Chondrocyte (in vitro differentiated cells): ENCODE measurements at regions not wholly inside any gene's neighbourhood (a gene's known extent, or its start where the extent isn't known, plus 50 kb on each side); places are given as distances from the start of the nearest gene placed in this dataset.

Source experiments
- DNase-seq: peaks from one replicate; pipeline ENCODE4 v3.0.0; 2021; ENCODE audit warnings: mixed read lengths, low spot score
- H3K27ac Mint-ChIP-seq: one replicate; pipeline ENCODE4 v1.8.0; 2021; ENCODE audit warnings: mild to moderate bottlenecking, moderate library complexity, mixed read lengths; ENCODE audit not compliant: unreplicated experiment
- H3K27me3 Mint-ChIP-seq: 2 replicates; pipeline ENCODE4 v1.8.0; 2021; ENCODE audit warnings: low read depth, mixed read lengths
- H3K36me3 Mint-ChIP-seq: 2 replicates; pipeline ENCODE4 v1.8.0; 2021; ENCODE audit warnings: low read depth, mixed read lengths
- H3K4me1 Mint-ChIP-seq: 2 replicates; pipeline ENCODE4 v1.8.0; 2021; ENCODE audit warnings: low read depth, mild to moderate bottlenecking, mixed read lengths
- H3K4me3 Mint-ChIP-seq: one replicate; pipeline ENCODE4 v1.8.0; 2021; ENCODE audit warnings: mild to moderate bottlenecking, moderate library complexity, mixed read lengths; ENCODE audit not compliant: unreplicated experiment
- H3K9me3 Mint-ChIP-seq: 2 replicates; pipeline ENCODE4 v1.8.0; 2021; ENCODE audit warnings: low read depth, mixed read lengths
- TF ChIP-seq, protein P1 (sequence below): fragments of 200-600 bp; sonication (generic); IDR thresholded peaks from 2 replicates; pipeline ENCODE4 v1.5.0; 2021; ENCODE audit warnings: antibody characterized with exemption, mild to moderate bottlenecking, moderate library complexity

DNA sequence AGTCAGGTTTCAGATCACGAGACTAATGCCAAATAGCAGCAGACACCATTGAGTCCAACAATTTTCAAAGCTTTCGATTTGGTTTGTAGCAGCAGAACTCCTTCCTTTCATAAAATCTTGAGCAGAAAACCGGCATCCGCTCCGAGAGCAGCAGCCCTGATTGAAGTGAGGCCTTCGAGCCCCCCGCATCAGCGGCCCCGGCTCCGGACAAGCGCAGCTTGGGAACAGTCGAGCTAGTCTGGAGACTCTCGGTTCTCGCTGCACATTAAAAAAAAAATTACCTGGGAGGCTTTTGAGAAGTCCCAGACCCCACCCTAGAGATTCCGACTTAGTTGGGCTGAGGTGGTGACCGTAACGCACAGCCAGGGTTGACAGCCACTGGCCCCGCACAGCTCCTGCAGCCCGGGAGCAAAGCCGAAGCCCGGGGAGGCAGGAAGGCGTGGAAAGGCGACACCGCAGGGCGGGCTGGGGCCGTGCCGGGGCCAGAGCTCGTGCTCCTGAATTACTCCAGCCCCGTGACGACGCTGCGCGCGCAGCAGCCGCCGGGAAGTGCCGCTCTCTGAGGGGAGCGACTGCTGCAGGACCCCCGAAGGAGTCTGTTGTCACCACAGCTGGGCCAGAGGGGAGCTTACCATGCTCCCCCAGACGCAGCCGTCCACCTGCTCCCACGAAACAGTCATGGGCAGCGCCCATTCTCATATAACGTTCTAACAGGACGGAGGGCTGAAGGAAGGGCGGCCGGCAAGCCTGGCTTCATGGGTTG lies 57.8 kb downstream of the SPATA19 start:
- no peak overlapping the region for H3K4me3 Mint-ChIP-seq
- TF ChIP-seq, protein P1, sequence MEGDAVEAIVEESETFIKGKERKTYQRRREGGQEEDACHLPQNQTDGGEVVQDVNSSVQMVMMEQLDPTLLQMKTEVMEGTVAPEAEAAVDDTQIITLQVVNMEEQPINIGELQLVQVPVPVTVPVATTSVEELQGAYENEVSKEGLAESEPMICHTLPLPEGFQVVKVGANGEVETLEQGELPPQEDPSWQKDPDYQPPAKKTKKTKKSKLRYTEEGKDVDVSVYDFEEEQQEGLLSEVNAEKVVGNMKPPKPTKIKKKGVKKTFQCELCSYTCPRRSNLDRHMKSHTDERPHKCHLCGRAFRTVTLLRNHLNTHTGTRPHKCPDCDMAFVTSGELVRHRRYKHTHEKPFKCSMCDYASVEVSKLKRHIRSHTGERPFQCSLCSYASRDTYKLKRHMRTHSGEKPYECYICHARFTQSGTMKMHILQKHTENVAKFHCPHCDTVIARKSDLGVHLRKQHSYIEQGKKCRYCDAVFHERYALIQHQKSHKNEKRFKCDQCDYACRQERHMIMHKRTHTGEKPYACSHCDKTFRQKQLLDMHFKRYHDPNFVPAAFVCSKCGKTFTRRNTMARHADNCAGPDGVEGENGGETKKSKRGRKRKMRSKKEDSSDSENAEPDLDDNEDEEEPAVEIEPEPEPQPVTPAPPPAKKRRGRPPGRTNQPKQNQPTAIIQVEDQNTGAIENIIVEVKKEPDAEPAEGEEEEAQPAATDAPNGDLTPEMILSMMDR: no peak
- DNase-seq: no peak
- H3K4me1 Mint-ChIP-seq: no peaks in the 10 kb centered on the region
- H3K36me3 Mint-ChIP-seq: no peaks in the 10 kb centered on the region
- peaks cover 1% of the 10 kb centered on the region for H3K27me3 Mint-ChIP-seq
- H3K27ac Mint-ChIP-seq: no peak overlapping the region
- peaks cover 16% of the 10 kb centered on the region for H3K9me3 Mint-ChIP-seq

DNA sequence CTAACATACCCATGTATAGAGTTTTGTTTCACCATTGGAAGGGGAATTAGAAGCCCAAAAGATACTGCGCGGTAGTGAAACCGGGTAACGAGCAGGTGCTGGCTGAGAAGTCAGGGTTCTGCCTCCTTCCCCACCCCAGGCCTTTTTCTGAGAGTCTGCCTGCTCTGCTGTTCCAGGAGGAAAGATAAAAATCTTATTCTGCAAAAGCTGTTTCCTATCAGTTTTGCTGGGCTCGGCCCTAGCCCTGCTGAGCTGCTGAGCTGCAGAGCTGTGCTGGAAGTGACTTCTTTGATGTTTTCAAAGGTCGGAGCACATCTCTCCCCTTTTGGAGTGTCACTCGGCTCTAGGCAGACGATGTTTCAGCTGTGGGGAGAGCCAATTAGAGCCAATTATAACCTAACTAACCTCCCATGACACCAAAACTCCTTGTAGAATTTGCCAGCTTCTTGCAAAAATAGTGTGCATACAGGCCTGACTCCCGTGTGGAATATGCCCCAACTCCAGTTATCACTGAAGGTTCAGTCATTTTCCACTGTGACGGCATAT lies 59.4 kb downstream of the SPATA19 start:
- Mint-ChIP-seq H3K27me3 (peaks cover 1% of the 10 kb centered on the region), H3K4me1 (no peaks in the 10 kb centered on the region), H3K9me3 (peaks cover 10% of the 10 kb centered on the region), H3K4me3 (no peak overlapping the region), H3K27ac (no peak overlapping the region), H3K36me3 (no peaks in the 10 kb centered on the region)
- TF ChIP-seq, protein P1: no peak
- DNase-seq: no peak

DNA sequence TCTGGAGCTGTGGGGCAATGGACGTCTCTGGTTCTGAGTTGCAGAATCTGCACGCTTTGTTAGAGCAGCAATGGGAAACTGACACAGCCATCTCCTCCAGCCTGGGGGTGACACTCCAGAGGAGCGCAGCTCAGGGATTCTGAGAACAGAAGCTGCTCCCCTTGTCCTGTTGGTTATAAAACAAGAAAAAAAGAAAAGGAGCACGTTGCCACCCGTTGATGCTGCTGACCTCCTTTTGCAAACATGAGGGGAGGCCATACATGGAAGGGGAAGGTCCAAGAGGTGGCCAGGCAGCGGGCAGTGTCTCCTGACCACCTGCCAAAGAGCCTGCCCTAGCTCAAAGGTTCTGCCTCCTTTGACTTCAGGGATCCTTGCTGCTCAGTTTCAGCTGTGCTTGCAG lies 61.0 kb downstream of the SPATA19 start:
- Mint-ChIP-seq H3K36me3 (no peaks in the 10 kb centered on the region), H3K27me3 (peaks cover 1% of the 10 kb centered on the region), H3K9me3 (peaks cover 13% of the 10 kb centered on the region), H3K4me1 (no peaks in the 10 kb centered on the region), H3K27ac (no peak overlapping the region), H3K4me3 (no peak overlapping the region)
- TF ChIP-seq, protein P1: no peak
- no peak for DNase-seq

DNA sequence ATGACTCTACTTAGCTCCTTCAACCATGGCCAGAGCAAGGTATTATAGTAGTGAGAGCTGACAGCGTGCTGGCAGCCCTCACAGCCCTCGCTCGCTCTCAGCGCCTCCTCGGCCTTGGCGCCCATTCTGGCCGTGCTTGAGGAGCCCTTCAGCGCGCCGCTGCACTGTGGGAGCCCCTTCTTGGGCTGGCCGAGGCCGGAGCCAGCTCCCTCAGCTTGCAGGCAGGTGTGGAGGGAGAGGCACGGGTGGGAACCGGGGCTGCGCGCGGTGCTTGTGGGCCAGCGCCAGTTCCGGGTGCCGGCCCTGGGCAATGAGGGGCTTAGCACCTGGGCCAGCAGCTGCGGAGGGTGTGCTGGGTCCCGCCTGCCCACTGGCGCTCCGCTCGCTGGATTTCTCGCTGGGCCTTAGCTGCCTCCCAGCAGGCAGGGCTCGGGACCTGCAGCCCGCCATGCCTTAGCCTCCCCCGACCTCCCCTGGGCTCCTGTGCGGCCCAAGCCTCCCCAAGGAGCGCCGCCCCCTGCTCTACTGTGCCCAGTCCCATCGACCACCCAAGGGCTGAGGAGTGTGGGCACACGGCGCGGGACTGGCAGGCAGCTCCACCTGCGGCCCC lies 63.1 kb downstream of the SPATA19 start:
- Mint-ChIP-seq H3K36me3 (no peaks in the 10 kb centered on the region), H3K27ac (no peak overlapping the region), H3K9me3 (peaks cover 18% of the 10 kb centered on the region), H3K4me1 (no peaks in the 10 kb centered on the region), H3K27me3 (no peaks in the 10 kb centered on the region), H3K4me3 (no peak overlapping the region)
- TF ChIP-seq, protein P1: no peak
- no peak for DNase-seq

DNA sequence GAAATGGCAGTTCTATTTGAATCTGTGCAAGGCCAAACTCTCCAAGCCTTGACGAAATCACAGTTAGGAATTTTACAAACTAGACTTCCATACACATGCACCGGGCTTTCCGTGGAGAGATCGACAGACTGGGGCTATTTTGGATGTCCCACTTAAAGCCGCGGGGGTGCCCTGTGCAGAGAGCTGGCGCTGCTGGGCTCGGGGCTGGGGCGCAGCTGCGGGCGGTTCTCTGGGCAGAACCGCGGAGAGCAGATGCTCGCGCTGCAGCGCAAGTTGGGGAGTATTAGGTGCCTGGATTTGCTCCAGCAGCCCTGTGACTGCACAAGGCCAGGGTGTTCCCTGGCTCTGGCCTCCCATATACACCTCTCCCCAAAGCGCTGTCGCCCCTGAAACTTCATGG lies 67.2 kb downstream of the SPATA19 start:
- Mint-ChIP-seq H3K27ac (no peak overlapping the region), H3K4me3 (no peak overlapping the region), H3K36me3 (no peaks in the 10 kb centered on the region), H3K27me3 (no peaks in the 10 kb centered on the region), H3K9me3 (peaks cover 30% of the 10 kb centered on the region), H3K4me1 (no peaks in the 10 kb centered on the region)
- TF ChIP-seq, protein P1: no peak
- DNase-seq: no peak
